RWPE1 (cell line): ENCODE measurements at regions not wholly inside any gene's neighbourhood (a gene's known extent, or its start where the extent isn't known, plus 50 kb on each side); places are given as distances from the start of the nearest gene placed in this dataset.

Experiments used
- CTCF ChIA-PET: fragments of 350-600 bp; sonication (Branson Sonifier 250); formaldehyde crosslinking; extraction: SDS; loops from one replicate; lab custom pipeline; 2021; lab: Yijun Ruan, JAX
- POLR2A ChIA-PET: fragments of 400-600 bp; formaldehyde crosslinking; extraction: SDS; loops from one replicate; lab custom pipeline; 2020; ENCODE audit warnings: antibody characterized with exemption; ENCODE audit not compliant: low non-redundant PET; lab: Yijun Ruan, JAX
- DNase-seq: peaks from one replicate; pipeline ENCODE4 v3.0.0; 2012; ENCODE audit warnings: low spot score
- H3K27ac ChIP-seq: fragments of 450-650 bp; 2 replicates; pipeline ENCODE4 v1.5.1; 2017
- TF ChIP-seq, protein P1 (sequence below): fragments of 450-650 bp; conservative IDR thresholded peaks from 2 replicates; pipeline ENCODE4 v1.5.1; 2017; ENCODE audit warnings: low read depth, mild to moderate bottlenecking

DNA sequence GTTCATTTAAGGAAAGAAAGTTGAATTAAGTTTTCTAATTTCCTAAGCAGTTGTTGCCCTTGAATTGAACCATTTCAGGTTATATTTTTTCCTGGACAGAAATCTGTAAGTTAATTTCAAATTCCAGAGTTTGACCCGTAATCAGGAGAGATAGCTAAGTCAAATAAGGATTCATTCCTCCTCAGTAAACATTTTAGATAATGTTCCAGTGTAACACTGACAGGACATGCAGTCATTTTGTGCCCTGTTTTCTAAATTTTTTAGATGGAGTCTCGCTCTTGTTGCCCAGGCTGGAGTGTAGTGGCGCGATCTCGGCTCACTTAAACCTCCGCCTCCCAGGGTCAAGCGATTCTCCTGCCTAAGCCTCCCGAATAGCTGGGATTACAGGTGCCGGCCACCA lies 371.7 kb downstream of the DIPK2A start:
- ChIA-PET POLR2A (no interaction called here), CTCF (no interaction called here)
- DNase-seq: no peak
- TF ChIP-seq, protein P1, sequence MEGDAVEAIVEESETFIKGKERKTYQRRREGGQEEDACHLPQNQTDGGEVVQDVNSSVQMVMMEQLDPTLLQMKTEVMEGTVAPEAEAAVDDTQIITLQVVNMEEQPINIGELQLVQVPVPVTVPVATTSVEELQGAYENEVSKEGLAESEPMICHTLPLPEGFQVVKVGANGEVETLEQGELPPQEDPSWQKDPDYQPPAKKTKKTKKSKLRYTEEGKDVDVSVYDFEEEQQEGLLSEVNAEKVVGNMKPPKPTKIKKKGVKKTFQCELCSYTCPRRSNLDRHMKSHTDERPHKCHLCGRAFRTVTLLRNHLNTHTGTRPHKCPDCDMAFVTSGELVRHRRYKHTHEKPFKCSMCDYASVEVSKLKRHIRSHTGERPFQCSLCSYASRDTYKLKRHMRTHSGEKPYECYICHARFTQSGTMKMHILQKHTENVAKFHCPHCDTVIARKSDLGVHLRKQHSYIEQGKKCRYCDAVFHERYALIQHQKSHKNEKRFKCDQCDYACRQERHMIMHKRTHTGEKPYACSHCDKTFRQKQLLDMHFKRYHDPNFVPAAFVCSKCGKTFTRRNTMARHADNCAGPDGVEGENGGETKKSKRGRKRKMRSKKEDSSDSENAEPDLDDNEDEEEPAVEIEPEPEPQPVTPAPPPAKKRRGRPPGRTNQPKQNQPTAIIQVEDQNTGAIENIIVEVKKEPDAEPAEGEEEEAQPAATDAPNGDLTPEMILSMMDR: no peak
- H3K27ac ChIP-seq: no peak overlapping the region

GRCh38 chr3:144343777-144344176 lies 372.2 kb downstream of the DIPK2A start:
- DNase-seq: no peak
- ChIA-PET CTCF (no interaction called here), POLR2A (no interaction called here)
- no peak overlapping the region for H3K27ac ChIP-seq
- TF ChIP-seq, protein P1: no peak

DNA sequence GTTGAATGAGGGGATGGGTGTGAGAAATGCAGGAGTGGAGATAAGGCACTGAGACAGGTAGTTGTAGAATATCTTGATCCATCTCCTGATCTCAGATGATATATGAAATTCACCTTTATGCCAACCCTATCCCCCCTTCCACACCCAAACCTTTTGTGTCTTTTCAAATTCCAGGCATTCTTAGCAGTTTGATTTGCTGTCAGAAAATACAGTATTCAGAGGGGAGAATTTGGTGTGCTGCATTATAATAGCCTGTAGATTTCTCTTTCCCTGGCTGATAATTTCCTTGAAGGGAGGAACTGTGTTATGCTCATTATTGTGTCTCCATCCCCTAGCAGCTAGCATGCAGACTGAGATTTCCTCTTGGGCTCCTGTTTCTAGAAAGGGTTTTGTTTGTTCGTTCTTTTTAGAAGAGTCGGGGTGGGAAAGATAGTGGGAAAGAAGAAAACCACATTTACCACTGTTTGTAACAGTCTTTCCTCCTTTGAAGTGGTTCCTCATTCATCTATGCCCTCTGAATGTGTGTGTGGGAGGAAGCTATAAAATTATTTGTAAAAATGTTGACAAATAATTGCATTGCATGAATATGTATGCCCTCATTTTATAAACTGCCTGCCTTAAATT lies 373.4 kb downstream of the DIPK2A start:
- CTCF ChIA-PET: no interaction called here
- POLR2A ChIA-PET: no interaction called here
- DNase-seq: no peak
- no peak overlapping the region for H3K27ac ChIP-seq
- TF ChIP-seq, protein P1: no peak

DNA sequence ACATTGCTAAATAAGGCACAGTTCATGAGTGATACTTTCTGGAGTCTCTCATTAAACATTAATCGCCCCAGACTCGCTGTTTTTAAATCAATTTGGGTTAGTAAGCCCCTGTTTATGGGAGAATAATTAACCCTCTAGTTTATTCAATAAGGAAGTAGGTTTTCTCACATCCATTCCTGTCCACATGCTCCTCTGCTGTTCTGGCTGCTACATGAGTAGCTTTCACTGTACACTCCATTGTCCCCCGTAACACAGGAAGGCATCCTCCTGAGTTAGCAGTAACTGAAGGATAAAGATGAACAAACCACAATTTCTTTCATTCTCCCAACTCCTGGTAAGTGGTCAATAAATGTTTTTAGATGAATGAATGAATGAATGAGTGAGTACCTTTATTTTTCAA lies 378.5 kb downstream of the DIPK2A start:
- ChIA-PET POLR2A (no interaction called here), CTCF (interaction anchor here (0.6 kb wide), 1 partner anchor 320 kb away, joined by 3 read pairs; no protein-coding TSS in a partner anchor)
- no peak overlapping the region for H3K27ac ChIP-seq
- TF ChIP-seq, protein P1: no peak
- DNase-seq: no peak

GRCh38 chr3:144351011-144351410 lies 379.4 kb downstream of the DIPK2A start:
- CTCF ChIA-PET: no interaction called here
- TF ChIP-seq, protein P1: no peak
- H3K27ac ChIP-seq: no peak overlapping the region
- POLR2A ChIA-PET: no interaction called here
- no peak for DNase-seq

DNA sequence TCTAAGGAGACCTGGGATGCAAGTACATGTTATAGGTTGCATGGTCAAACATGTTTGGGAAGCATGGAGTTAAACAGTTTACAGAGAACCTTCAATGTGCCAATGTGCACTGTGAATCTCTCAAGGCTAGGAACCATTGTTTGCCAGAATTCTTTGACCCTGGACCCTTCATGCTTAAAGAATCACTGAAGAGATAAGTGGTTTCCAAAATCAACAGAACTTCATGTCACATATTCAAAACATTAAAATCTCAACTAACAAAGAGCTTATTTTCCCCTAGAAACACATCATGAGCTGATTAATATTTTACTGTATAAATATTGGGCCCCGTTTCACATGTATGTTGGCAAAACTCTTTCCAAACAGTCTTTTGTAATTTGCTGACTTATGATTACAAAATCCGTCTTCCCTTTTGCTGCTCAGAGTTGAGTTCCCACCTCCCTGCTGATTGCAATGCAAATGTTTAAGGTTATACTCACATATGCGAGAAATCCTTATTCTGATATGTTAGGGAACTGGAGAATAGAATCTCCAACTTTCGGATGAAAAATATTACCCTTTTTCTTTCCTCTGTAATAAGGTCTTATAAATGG lies 380.2 kb downstream of the DIPK2A start:
- TF ChIP-seq, protein P1: no peak
- no peak overlapping the region for H3K27ac ChIP-seq
- DNase-seq: no peak
- POLR2A ChIA-PET: no interaction called here
- CTCF ChIA-PET: interaction anchor here (0.6 to 0.7 kb wide), 2 partner anchors 36 to 221 kb away, joined by 3 to 5 read pairs; no protein-coding TSS in a partner anchor
